B cell (primary cell): ENCODE measurements at regions not wholly inside any gene's neighbourhood (a gene's known extent, or its start where the extent isn't known, plus 50 kb on each side); places are given as distances from the start of the nearest gene placed in this dataset.

Experiments
- ATAC-seq: fragments of 200-7000 bp; cut with Tn5 transposase; one replicate; pipeline ENCODE4 v1.10.0; 2021; ENCODE audit warnings: low read depth, mild to moderate bottlenecking, moderate number of reproducible peaks, moderate library complexity
- CTCF ChIA-PET: fragments of 350-600 bp; sonication (Branson Sonifier 250); formaldehyde crosslinking; loops from one replicate; lab custom pipeline; 2021; ENCODE audit warnings: antibody characterized with exemption, inconsistent platforms; lab: Charles Lee
- POLR2A ChIA-PET: fragments of 350-600 bp; sonication (Branson Sonifier 250); formaldehyde crosslinking; loops from one replicate; lab custom pipeline; 2021; ENCODE audit warnings: antibody characterized with exemption; lab: Charles Lee
- DNase-seq: peaks from one replicate; pipeline ENCODE4 v3.0.0; 2013
- H2AFZ ChIP-seq: 2 replicates; pipeline ENCODE4 v1.6.1; 2012; ENCODE audit warnings: mild to moderate bottlenecking, low read depth, low read length; ENCODE audit not compliant: insufficient read depth, poor library complexity, severe bottlenecking
- H3K27ac ChIP-seq, 2 donors: 1 replicate in 1 of 2; 2 replicates in 1 of 2; pipeline ENCODE4 v1.5.1; 2012 to 2013; ENCODE audit warnings: low read length in 2 of 2, mild to moderate bottlenecking in 2 of 2, moderate library complexity in 1 of 2
- H3K27me3 ChIP-seq, 4 experiments: fragments of 200-600 bp in 1 of 4; sonication (generic) in 1 of 4; replicated peaks in 1 of 4; 1 replicate in 2 of 4; 2 replicates in 2 of 4; pipeline versions ENCODE4 v1.6.1 to v1.7.0; 2013 to 2016; ENCODE audit warnings: low read length in 3 of 4, mild to moderate bottlenecking in 2 of 4, mixed read lengths in 1 of 4, moderate library complexity in 1 of 4; ENCODE audit not compliant: insufficient read depth in 4 of 4, control insufficient read depth in 3 of 4; ENCODE audit errors: control extremely low read depth in 1 of 4
- H3K36me3 ChIP-seq, 2 experiments: replicated peaks in 1 of 2; 1 replicate in 1 of 2; 2 replicates in 1 of 2; pipeline versions ENCODE4 v1.6.1 to v1.7.1; 2013; ENCODE audit warnings: low read length in 1 of 2; ENCODE audit not compliant: insufficient read depth in 2 of 2, control insufficient read depth in 1 of 2; ENCODE audit errors: control extremely low read depth in 1 of 2, extremely low read depth in 1 of 2
- H3K4me1 ChIP-seq, 2 donors: fragments of 200-600 bp in 1 of 2; sonication (generic) in 1 of 2; 1 replicate in 1 of 2; 2 replicates in 1 of 2; pipeline versions ENCODE4 v1.5.1 to v1.6.1; 2013 to 2017; ENCODE audit warnings: low read length in 2 of 2; ENCODE audit not compliant: control insufficient read depth in 2 of 2, insufficient read depth in 2 of 2
- H3K4me2 ChIP-seq: replicated peaks from 2 replicates; pipeline ENCODE3; 2012; ENCODE audit warnings: mild to moderate bottlenecking, low read depth, low read length; ENCODE audit not compliant: poor library complexity, severe bottlenecking
- H3K4me3 ChIP-seq, 5 experiments: fragments of 200-600 bp in 1 of 5; sonication (generic) in 1 of 5; 1 replicate in 3 of 5; 2 replicates in 2 of 5; pipeline versions ENCODE4 v1.5.1 to v1.7.0; 2011 to 2016; ENCODE audit warnings: low read length in 4 of 5, mild to moderate bottlenecking in 4 of 5, low read depth in 2 of 5, control low read depth in 1 of 5, moderate library complexity in 1 of 5; ENCODE audit not compliant: insufficient read depth in 1 of 5; ENCODE audit errors: control extremely low read depth in 1 of 5, extremely low read depth in 1 of 5
- H3K79me2 ChIP-seq: fragments of 200-600 bp; sonication (generic); one replicate; pipeline ENCODE4 v1.6.0; 2016; ENCODE audit warnings: low read length; ENCODE audit not compliant: control insufficient read depth, insufficient read depth
- H3K9ac ChIP-seq: fragments of 200-600 bp; sonication (generic); 2 replicates; pipeline ENCODE4 v1.6.1; 2017; ENCODE audit warnings: mild to moderate bottlenecking, low read length, moderate library complexity
- H3K9me3 ChIP-seq, 3 donors: one replicate each; pipeline versions ENCODE4 v1.6.1 to v1.7.1; 2013; ENCODE audit warnings: low read length in 2 of 3; ENCODE audit not compliant: control insufficient read depth in 2 of 3, insufficient read depth in 1 of 3; ENCODE audit errors: control extremely low read depth in 1 of 3
- H4K20me1 ChIP-seq: 2 replicates; pipeline ENCODE4 v1.6.0; 2012; ENCODE audit warnings: mild to moderate bottlenecking, low read length; ENCODE audit not compliant: insufficient read depth, control insufficient read depth, poor library complexity, severe bottlenecking
- H3K27ac Mint-ChIP-seq: one replicate; pipeline ENCODE4 v1.8.0; 2021; ENCODE audit warnings: mixed read lengths
- H3K27me3 Mint-ChIP-seq: one replicate; pipeline ENCODE4 v1.8.0; 2021; ENCODE audit warnings: mixed read lengths
- H3K4me1 Mint-ChIP-seq: one replicate; pipeline ENCODE4 v1.8.0; 2021; ENCODE audit warnings: mixed read lengths
- H3K4me3 Mint-ChIP-seq: one replicate; pipeline ENCODE4 v1.8.0; 2021; ENCODE audit warnings: mixed read lengths
- H3K9me3 Mint-ChIP-seq: one replicate; pipeline ENCODE4 v1.8.0; 2022; ENCODE audit warnings: mixed read lengths; ENCODE audit not compliant: insufficient read depth
- EZH2 ChIP-seq: IDR thresholded peaks from 2 replicates; pipeline ENCODE4 v1.6.1; 2012; ENCODE audit warnings: borderline replicate concordance, low read depth, mild to moderate bottlenecking, moderate library complexity, low read length; ENCODE audit not compliant: insufficient read depth, poor library complexity, severe bottlenecking
- WGBS: methylation state at CpG from one replicate; pipeline ENCODE4 v1.1.5; 2013; ENCODE audit warnings: missing lambda C conversion rate; ENCODE audit not compliant: insufficient coverage; 5-methylcytosine and 5-hydroxymethylcytosine counted together
- intact Hi-C: fragments of 100-400 bp; cut with micrococcal nuclease; formaldehyde crosslinking; loops from one replicate; pipeline ENCODE4 v1.10.0; 2022
- TF ChIP-seq, protein P1 (sequence below): fragments of 200-600 bp; IDR thresholded peaks from one replicate; pipeline ENCODE4 v1.8.0; 2022; ENCODE audit warnings: antibody characterized with exemption, mild to moderate bottlenecking

DNA sequence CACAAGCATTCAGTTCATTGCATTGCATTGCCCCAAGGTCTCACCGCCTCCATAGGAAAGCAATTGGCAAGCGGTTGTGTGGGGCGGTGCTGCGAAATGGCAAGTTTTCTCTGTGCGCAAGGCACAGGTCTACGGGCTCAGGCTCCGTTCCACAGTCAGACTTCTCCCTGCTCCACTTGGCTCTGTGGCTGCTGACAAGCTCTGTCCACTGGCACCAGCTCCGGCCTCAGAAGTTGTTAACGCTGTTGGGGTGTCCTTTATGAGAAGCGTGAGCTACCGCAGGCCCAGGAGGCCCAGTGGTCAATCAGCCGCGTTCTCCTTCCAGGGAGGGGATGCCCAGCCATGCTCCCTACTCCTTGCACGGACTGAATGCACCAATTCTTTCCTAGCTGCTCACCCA is 87.0 kb upstream of the GATA6 start:
- no peaks in the 10 kb centered on the region for H3K79me2 ChIP-seq
- Mint-ChIP-seq H3K4me3 (no peak overlapping the region), H3K4me1 (no peaks in the 10 kb centered on the region), H3K27me3 (no peaks in the 10 kb centered on the region), H3K9me3 (no peaks in the 10 kb centered on the region), H3K27ac (no peak overlapping the region)
- no peak overlapping the region for H2AFZ ChIP-seq
- H3K4me2 ChIP-seq = no peak overlapping the region
- H3K27ac ChIP-seq = no peak overlapping the region
- intact Hi-C loops = no loop called here
- peaks cover 0 to 2% (median 0%) of the 10 kb centered on the region in 3 donors for H3K9me3 ChIP-seq
- DNase-seq (no peak), ATAC-seq (no peak)
- H4K20me1 ChIP-seq = no peaks in the 10 kb centered on the region
- no peaks in the 10 kb centered on the region for H3K4me1 ChIP-seq
- WGBS = 97% methylated on average over 13 of the region's 14 CpGs
- H3K27me3 ChIP-seq = no peaks in the 10 kb centered on the region
- H3K9ac ChIP-seq = no peak overlapping the region
- ChIA-PET POLR2A (no interaction called here), CTCF (no interaction called here)
- no peaks in the 10 kb centered on the region for H3K36me3 ChIP-seq
- no peak overlapping the region for H3K4me3 ChIP-seq
- TF ChIP-seq, protein P1, sequence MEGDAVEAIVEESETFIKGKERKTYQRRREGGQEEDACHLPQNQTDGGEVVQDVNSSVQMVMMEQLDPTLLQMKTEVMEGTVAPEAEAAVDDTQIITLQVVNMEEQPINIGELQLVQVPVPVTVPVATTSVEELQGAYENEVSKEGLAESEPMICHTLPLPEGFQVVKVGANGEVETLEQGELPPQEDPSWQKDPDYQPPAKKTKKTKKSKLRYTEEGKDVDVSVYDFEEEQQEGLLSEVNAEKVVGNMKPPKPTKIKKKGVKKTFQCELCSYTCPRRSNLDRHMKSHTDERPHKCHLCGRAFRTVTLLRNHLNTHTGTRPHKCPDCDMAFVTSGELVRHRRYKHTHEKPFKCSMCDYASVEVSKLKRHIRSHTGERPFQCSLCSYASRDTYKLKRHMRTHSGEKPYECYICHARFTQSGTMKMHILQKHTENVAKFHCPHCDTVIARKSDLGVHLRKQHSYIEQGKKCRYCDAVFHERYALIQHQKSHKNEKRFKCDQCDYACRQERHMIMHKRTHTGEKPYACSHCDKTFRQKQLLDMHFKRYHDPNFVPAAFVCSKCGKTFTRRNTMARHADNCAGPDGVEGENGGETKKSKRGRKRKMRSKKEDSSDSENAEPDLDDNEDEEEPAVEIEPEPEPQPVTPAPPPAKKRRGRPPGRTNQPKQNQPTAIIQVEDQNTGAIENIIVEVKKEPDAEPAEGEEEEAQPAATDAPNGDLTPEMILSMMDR = no peak
- TF ChIP-seq EZH2 = no peak

DNA sequence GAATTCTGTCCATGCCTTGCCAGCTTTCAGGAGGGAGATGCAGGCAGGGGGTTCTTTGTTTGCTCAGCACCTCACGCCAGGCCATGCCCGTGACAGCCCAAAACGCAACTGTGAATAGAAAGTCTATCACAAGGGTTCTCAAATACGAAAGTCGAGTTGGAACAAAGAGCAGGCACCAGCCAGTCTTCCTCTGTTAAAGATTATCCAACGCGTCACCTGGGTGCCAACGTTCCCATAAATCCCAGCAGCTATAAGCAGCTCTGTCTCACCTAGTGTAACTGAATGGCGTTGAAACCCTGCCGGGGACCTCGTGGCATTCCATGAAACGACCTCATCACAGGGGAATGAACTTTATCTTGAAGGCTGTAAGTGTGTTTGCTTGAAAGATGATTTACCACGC is 84.8 kb upstream of the GATA6 start:
- H3K27me3 Mint-ChIP-seq = no peaks in the 10 kb centered on the region
- H3K4me2 ChIP-seq = no peak overlapping the region
- no peak overlapping the region for H3K4me3 Mint-ChIP-seq
- intact Hi-C loops = no loop called here
- H3K9me3 Mint-ChIP-seq = no peaks in the 10 kb centered on the region
- DNase-seq (no peak), ATAC-seq (no peak)
- no peak overlapping the region for H3K27ac ChIP-seq
- H3K4me3 ChIP-seq = no peak overlapping the region
- WGBS = over 99% methylated on average over 8 of the region's 13 CpGs
- no peak overlapping the region for H3K9ac ChIP-seq
- H3K27ac Mint-ChIP-seq = no peak overlapping the region
- CTCF ChIA-PET = no interaction called here
- POLR2A ChIA-PET = no interaction called here
- H3K79me2 ChIP-seq = no peaks in the 10 kb centered on the region
- no peaks in the 10 kb centered on the region for H4K20me1 ChIP-seq
- peaks cover 0 to 2% (median 0%) of the 10 kb centered on the region in 3 donors for H3K9me3 ChIP-seq
- no peak for TF ChIP-seq EZH2
- TF ChIP-seq, protein P1 = no peak
- H3K4me1 Mint-ChIP-seq = no peaks in the 10 kb centered on the region
- H3K36me3 ChIP-seq = no peaks in the 10 kb centered on the region
- H3K27me3 ChIP-seq = no peaks in the 10 kb centered on the region
- no peaks in the 10 kb centered on the region for H3K4me1 ChIP-seq
- H2AFZ ChIP-seq = no peak overlapping the region
